Lower leg skin (tissue), 3 donors: ENCODE measurements at regions not wholly inside any gene's neighbourhood (a gene's known extent, or its start where the extent isn't known, plus 50 kb on each side); places are given as distances from the start of the nearest gene placed in this dataset.

Experiments
- POLR2A ChIP-seq, 2 donors: fragments of 450-650 bp; IDR thresholded peaks; one replicate each; pipeline ENCODE4 v1.6.1; 2016 to 2017; ENCODE audit warnings: antibody characterized with exemption in 2 of 2, mild to moderate bottlenecking in 1 of 2, moderate library complexity in 1 of 2
- TF ChIP-seq, protein P1 (sequence below), 3 donors: fragments of 450-650 bp; IDR thresholded peaks; one replicate each; pipeline ENCODE4 v1.5.1; 2016; ENCODE audit warnings: antibody characterized with exemption in 3 of 3, mild to moderate bottlenecking in 3 of 3, moderate library complexity in 2 of 3

DNA sequence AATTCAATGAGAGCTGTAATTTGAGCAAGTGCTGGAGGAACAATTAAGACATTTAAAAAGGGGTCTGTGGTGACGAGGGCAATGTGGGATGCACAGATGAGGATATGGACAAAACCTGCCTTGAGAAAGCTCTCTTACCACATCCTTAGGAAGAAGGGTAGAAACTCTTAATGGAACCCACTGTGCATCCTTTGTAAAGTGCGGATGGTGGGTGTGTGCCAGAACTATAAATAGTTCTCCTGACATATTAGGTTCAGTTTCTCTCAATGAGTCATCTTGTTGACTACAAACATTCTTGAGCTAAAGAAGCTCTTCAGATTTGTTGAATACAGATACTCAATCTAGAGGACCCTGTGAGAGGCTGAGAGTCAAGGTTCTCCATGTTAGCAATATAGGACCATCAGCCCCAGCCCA lies 106.1 kb upstream of the ANO4 start:
- TF ChIP-seq, protein P1, sequence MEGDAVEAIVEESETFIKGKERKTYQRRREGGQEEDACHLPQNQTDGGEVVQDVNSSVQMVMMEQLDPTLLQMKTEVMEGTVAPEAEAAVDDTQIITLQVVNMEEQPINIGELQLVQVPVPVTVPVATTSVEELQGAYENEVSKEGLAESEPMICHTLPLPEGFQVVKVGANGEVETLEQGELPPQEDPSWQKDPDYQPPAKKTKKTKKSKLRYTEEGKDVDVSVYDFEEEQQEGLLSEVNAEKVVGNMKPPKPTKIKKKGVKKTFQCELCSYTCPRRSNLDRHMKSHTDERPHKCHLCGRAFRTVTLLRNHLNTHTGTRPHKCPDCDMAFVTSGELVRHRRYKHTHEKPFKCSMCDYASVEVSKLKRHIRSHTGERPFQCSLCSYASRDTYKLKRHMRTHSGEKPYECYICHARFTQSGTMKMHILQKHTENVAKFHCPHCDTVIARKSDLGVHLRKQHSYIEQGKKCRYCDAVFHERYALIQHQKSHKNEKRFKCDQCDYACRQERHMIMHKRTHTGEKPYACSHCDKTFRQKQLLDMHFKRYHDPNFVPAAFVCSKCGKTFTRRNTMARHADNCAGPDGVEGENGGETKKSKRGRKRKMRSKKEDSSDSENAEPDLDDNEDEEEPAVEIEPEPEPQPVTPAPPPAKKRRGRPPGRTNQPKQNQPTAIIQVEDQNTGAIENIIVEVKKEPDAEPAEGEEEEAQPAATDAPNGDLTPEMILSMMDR (IDR thresholded peaks at IDR 0.05), result no peak
- no peak for TF ChIP-seq POLR2A (IDR thresholded peaks at IDR 0.05)
